HG03575 (cell line): ENCODE measurements at regions not wholly inside any gene's neighbourhood (a gene's known extent, or its start where the extent isn't known, plus 50 kb on each side); places are given as distances from the start of the nearest gene placed in this dataset.

Experiments
- ATAC-seq: cut with Tn5 transposase; IDR thresholded peaks from one replicate; pipeline ENCODE4 v1.9.1; 2021; ENCODE audit not compliant: unreplicated experiment, insufficient number of reproducible peaks, low FRiP score; ENCODE audit errors: extremely low read depth

- ATAC-seq: no peak
Observed at GRCh38 chr14:84792722-84793410, 737.1 kb upstream of the FLRT2 start.

- no peak for ATAC-seq
Observed at GRCh38 chr14:84797326-84797725, 732.6 kb upstream of the FLRT2 start.

DNA sequence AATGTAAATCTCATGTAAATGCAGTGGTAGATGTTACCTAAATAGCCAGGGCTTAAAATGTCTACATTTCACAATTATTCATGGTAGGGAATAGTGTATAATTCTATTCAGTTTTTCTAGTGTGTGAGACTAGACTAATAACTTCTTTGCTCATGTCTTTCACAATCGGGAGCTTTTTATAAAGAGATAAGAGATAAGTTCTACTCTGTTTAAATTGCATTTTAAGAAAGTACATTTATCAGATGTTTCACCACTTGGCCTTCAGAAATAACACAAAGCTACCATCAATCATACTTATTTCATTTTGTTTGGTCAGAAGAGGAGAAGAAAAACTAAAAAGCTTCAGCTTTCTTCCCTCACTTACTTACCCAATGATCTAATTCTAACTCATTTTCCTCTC, 725.5 kb upstream of the FLRT2 start:
- no peak for ATAC-seq

GRCh38 chr14:84804895-84805294, 725.0 kb upstream of the FLRT2 start:
- no peak for ATAC-seq

GRCh38 chr14:84806181-84806580, 723.8 kb upstream of the FLRT2 start:
- no peak for ATAC-seq

- ATAC-seq: no peak
Observed at GRCh38 chr14:84806622-84807021, 723.3 kb upstream of the FLRT2 start.

- no peak for ATAC-seq
Observed at GRCh38 chr14:84807673-84808072, 722.3 kb upstream of the FLRT2 start.

GRCh38 chr14:84809158-84809557, 720.8 kb upstream of the FLRT2 start:
- ATAC-seq: no peak

GRCh38 chr14:84814391-84814790, 715.6 kb upstream of the FLRT2 start:
- ATAC-seq: no peak

GRCh38 chr14:84819528-84819927, 710.4 kb upstream of the FLRT2 start:
- no peak for ATAC-seq

- ATAC-seq: no peak
Observed at GRCh38 chr14:84825481-84826251, 704.3 kb upstream of the FLRT2 start.

DNA sequence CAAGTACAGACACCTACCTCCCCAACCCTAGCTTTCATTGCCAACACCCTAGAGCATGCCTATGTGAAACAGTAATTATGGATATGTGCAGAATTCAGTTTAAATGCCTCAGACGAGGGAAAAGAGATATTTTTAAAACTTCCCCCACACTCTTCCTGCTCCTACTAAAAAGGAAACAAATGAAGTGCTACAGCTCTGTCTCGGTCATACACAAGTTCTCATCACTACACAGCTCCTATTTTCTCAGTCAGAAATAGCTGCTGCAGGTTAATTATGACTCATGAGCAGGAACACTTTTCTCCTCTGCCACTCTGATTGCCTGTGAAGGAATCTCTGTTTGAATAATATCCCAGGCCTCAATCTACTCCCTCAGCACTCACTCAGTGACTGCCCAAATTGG, 703.6 kb upstream of the FLRT2 start:
- no peak for ATAC-seq

GRCh38 chr14:84850595-84850994, 679.3 kb upstream of the FLRT2 start:
- no peak for ATAC-seq

GRCh38 chr14:84856751-84857534, 673.0 kb upstream of the FLRT2 start:
- ATAC-seq: no peak

- no peak for ATAC-seq
Observed at GRCh38 chr14:84857571-84857970, 672.4 kb upstream of the FLRT2 start.

DNA sequence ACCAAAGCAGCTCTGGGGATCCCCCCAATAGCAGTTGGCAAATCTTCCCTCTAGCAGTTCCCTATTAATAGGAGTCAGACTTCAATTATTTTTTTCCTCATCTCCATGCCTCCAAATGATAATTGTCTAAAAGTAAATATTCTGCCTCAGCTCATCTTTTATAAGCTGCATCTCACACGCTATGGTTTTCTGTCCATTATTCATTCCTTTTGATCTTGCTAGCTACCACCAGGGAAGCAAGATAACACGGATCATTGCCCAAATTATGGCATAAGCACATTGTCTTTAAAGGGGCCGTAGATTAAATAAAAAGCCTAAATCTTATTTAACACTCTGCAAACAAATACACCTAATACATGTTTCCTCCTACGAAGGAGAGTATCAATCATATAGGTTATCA, 670.8 kb upstream of the FLRT2 start:
- ATAC-seq: no peak

- no peak for ATAC-seq
Observed at GRCh38 chr14:84864548-84865271, 665.2 kb upstream of the FLRT2 start.

- no peak for ATAC-seq
Observed at GRCh38 chr14:84871734-84872133, 658.2 kb upstream of the FLRT2 start.

DNA sequence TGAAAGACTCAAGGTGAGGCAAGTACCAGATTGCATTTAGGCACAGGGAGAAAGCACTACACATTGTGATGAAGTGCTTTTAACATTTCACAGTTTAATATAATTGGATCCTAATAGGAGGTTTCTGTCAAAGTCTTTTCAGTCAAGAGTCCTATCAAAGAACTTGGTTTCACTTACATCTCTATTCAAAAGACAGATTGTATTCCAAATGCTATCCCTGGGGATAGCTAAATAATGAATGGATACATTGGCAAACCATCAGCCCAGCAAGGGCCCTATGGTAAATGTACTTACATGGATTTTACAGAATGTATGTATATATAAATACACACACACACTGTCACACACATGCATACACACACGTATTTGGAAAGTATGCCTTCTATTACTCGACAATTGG, 655.5 kb upstream of the FLRT2 start:
- ATAC-seq: no peak
